ENCODE measurements at regions not wholly inside any gene's neighbourhood (a gene's known extent, or its start where the extent isn't known, plus 50 kb on each side); places are given as distances from the start of the nearest gene placed in this dataset.
"Not testable (repeated sequence)": the region's sequence is repeated elsewhere in the genome, so short reads cannot be mapped to it uniquely, and the experiment has no call there.

DNA sequence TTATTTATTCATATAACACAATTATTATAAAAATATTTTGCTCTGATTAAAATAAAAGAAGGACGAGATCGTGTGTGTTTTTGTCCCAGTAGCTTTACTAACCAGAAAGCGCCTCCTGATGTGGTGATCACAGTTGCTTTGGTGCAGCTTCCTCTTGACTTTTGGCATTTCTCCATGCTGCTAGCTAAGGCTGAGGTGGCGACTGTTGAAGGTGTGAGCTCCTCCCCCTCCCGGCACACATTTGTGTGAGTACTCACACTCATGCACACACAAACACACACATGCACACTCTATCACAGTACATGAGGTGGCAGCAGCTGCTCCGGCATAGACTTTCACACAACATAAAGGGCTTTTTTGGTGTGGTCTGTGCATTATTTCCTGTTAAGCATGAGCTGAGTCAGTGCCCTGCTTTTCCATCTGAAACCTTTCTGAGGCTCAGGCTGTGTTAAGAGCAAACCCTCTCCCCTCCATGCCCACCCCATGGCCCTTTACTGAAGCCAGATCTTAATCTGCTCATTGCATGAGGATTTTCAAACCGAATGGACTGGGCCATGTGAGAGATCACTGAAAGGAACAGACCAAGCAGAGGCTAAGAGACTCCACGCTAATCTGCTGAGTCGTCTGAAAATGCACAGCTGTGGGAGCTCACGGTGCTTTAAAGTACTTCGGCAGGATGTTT lies 53.3 kb downstream of the FOXD4L1 start:
- DNase-seq = peak; percentile 59

DNA sequence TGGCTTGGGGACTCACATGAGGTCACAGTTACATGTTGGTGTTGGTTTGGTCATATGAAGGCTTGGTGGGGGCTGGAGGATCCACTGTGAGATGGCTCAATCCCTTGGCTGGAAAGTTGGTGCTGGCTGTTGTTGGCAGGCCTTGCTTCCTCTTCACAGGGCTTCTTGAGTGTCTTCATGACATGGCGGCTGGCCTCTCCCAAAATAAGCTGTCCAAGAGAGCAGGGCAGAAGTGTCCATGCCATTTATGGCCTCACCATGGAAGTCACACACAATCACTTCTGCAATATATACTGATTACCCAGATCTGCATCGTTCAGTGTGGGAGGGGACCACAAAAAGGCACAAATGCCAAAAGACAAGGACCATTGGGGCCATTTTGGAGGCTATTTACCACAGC lies 61.4 kb downstream of the FOXD4L1 start:
- not testable (repeated sequence) for DNase-seq

- DNase-seq = not testable (repeated sequence)
Observed at GRCh38 chr2:113562662-113563061, 64.2 kb downstream of the FOXD4L1 start.

- not testable (repeated sequence) for DNase-seq
Observed at GRCh38 chr2:113566674-113567480, 60.2 kb upstream of the RABL2A start.

GRCh38 chr2:113567481-113567849 lies 59.6 kb upstream of the RABL2A start:
- not testable (repeated sequence) for DNase-seq

GRCh38 chr2:113568231-113568630 lies 58.8 kb upstream of the RABL2A start:
- not testable (repeated sequence) for DNase-seq

- not testable (repeated sequence) for DNase-seq
Observed at GRCh38 chr2:113570082-113570481, 57.0 kb upstream of the RABL2A start.

DNA sequence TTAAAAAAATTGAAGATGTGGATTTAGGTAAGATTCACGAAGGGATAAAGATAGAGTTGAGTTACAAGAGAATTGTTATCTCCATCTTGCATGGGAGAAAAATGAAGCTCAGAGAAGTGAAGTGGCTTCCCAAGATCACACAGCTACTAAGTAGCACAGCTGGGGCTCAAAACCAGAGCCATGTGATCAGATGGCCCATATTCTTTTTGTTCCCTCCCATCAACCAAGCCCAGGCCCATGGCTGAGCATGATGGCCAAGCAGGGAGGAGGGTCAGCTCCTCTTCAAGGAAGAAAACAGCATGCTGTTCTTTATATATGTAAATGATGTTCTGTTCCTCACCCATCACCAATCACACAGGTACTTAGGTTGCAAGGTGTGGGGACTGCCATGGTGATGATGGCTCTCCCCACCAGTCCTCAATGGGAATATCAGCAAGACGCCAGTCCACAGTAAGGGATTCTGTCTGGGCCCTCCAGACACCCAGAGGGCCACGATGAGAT lies 56.5 kb upstream of the RABL2A start:
- DNase-seq = not testable (repeated sequence)

DNA sequence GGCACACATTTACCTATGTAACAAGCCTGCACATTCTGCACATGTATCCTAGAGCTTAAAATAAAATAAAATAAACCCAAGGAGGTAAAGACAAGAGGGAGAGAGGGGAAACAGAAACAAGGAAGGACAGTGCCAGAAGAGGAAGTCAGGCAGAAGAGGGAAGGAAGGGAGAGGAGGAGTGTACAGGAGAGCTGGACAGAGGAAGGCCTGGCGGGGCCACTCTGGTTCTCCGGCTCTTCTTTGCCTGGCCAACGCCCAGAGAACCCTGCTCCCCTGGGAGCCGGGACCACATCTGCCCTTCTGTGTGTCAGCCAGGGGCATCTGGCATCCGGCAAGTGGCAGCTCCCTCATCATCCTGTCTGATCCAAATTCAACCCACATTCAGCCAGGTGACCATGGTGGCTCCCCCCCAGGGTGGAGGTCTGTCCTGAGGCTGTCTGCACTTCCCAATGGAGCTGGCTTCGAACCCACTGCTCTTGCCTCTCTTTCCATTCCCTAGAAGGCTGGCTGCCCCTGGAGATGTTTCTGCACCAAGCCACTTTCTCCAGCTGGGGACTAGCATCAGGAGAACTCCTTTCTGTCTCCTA lies 55.5 kb upstream of the RABL2A start:
- DNase-seq = not testable (repeated sequence)

DNA sequence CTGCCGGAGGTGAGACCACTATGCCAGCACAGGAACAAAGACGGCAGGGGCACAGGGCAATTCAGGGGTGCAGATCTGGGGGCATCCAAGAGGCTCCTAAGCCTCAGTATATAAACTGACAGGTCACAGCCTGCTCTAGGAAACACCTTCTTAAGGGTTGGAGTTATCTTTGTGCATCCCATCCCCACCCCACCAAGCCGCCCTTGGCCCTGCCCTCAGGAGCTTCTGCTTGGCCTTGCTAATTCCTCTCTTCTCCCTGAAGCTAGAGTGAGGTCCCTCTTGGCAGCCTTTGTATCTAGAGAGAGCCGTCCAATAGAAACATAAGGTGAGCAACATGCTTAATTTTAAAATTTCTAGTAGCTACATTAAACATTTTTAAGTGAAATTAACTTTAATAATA lies 51.3 kb upstream of the RABL2A start:
- DNase-seq = not testable (repeated sequence)

DNA sequence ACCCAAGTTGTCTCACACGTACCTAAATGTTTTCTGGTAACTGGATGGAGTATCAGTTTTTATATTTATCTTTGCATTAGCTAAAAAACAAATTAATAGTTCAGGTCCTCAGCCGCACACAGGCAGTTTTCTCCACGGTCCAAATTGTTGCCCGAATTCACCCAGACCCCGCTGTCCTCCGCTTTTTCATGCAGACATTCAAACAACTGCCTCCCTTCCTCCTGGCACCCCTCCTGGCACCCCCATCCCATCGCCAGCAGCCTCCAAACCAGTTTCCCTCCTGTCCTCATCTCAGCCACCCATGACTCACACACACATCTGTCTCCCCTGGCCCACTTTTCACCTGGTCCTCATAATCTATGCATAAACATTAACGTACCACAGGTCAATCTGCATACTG lies 50.7 kb upstream of the RABL2A start:
- DNase-seq = not testable (repeated sequence)

Measured in activated T-cell treated with anti-CD3 and anti-CD28 coated beads, Interleukin-2, amount 50 U/mL, for 1 hour (primary cell).